GM21528 (cell line): ENCODE measurements at regions not wholly inside any gene's neighbourhood (a gene's known extent, or its start where the extent isn't known, plus 50 kb on each side); places are given as distances from the start of the nearest gene placed in this dataset.

Experiments used
- ATAC-seq: cut with Tn5 transposase; IDR thresholded peaks from one replicate; pipeline ENCODE4 v1.9.1; 2021; ENCODE audit warnings: mild to moderate bottlenecking, moderate library complexity; ENCODE audit not compliant: unreplicated experiment, low FRiP score

DNA sequence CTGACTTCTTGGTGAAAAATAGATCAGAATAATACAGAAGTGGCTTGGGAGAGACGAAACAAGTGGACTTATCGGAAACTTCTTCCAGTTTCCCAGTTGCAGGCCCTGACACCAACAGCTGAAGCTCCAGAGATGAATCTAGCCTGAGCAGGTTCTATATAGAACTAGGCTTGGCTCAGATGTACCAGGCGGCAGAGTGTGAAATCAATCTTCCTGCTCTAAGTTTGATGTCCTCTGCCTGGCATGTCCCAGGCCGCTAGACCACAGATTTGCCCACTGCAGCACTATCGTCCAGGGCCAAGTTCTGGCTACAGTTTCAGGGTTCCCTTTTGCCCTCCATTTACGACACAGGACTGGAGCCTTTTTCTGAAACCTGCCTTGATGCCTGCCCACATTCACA is 91.3 kb upstream of the PLEKHA5 start:
- ATAC-seq = no peak

DNA sequence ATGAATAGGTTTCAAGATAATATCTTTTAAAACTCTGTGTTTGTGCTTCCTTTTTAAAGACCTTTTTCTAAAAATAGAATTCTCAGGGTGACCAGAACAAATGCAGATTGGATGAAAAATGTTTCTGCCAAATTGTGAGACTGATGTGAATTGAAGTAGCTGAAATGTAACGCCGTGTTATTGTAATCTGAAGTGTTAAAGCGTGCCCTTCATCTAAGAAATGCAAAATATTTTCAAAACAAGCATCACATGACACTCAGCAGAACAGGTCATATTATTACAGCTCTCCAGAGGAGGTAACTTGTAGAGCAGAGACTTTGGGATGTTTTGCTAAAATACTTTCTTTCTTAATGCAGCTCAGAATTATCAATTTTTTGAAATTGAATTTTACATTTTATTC is 90.0 kb upstream of the PLEKHA5 start:
- ATAC-seq = no peak

DNA sequence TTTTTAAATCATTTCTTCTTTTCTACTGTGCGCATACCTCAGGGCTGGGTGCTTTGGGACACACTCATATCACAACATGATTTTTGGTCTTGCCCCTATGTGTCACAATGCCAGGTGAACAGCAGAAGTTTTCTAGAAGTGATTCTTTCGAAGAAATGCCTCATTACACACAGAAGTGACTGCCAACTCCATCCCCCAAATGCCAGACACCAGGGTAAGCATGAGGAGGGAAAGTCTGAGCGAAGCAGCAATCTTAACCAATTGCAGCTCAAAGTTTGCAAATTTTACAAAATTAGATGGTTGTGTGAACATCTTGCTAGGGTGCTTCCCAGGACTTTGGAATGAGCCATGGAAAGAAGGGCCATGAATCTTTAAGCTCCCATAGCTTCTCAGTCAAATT is 87.3 kb upstream of the PLEKHA5 start:
- no peak for ATAC-seq

GRCh38 chr12:19044430-19044829 is 85.1 kb upstream of the PLEKHA5 start:
- no peak for ATAC-seq

- no peak for ATAC-seq
Observed at GRCh38 chr12:19044891-19045290, 84.6 kb upstream of the PLEKHA5 start.

GRCh38 chr12:19045426-19045825 is 84.1 kb upstream of the PLEKHA5 start:
- no peak for ATAC-seq

DNA sequence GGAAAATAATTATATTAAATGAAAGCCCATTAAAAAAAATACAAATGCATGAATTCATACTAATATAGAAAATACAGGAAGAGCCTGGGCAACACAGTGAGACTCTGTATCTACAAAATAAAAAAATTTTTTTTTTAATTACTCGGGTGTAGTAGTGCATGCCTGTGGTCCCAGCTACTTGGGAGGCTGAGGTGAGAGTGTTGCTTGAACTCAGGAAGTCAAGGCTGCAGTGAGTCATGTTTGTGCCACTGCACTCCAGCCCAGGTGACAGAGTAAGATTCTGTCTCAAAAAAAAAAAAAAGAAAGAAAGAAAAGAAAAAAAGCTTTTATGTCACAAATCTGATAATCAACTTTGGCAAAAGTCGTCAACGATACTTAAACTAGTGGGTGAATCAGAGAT is 80.6 kb upstream of the PLEKHA5 start:
- ATAC-seq = no peak

- ATAC-seq = no peak
Observed at GRCh38 chr12:19052689-19053088, 76.8 kb upstream of the PLEKHA5 start.

- no peak for ATAC-seq
Observed at GRCh38 chr12:19053218-19053617, 76.3 kb upstream of the PLEKHA5 start.

DNA sequence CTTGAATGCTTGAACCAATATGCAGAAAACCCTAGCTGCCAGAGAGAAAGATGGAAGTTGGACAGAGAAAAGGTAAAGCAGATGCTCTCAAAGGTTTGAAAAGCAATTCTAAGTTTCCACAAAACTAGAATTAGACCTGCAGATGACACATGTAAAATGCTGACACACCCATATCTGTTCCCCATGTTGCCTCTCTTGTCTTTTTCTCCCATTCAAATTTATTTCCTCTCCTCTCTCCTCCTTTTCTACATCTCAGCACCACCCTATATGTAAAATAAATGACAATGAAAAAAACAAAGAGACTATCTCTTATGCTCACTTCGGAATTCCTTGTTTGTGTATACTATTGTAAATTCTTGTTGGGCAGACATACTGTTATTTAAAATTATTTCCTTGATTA is 75.5 kb upstream of the PLEKHA5 start:
- no peak for ATAC-seq

DNA sequence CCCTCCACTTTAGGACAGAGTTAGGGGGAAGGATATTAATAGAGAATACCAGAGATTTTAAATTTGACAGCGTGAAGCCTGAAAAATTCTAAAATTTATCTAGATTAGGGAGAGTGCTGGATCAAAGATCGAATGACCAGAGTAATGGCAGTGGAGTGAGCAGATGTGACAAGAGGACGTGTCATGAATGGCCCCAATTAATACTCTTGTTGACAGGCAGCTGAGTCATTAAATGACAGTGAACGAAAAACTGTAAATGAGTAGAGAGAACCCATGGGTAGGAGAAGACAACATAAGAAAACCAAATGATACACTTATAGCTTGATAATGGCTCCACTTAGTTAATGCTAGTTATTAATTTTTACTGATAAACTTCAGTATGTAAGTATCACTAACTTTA is 73.9 kb upstream of the PLEKHA5 start:
- ATAC-seq = no peak

- no peak for ATAC-seq
Observed at GRCh38 chr12:19058235-19059021, 71.1 kb upstream of the PLEKHA5 start.

DNA sequence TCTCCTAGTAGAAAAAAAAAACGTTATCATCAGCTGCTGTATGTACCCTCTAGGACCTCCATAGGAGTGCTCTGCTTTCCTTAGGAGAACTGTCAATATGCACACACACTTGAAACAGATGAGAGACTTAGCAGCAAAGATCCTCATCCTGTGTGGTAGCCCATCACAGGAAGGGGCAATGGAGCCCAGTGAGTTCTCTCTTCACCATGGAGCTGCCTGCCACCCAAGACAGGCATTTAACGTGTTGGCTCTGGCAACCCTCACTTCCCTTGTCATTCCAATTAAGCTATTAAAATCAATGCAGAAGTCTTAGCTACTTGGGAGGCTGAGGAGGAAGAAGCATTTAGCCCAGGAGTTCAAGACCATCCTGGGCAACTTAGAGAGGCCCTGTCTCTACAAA is 64.8 kb upstream of the PLEKHA5 start:
- no peak for ATAC-seq

GRCh38 chr12:19065223-19065622 is 64.3 kb upstream of the PLEKHA5 start:
- no peak for ATAC-seq

DNA sequence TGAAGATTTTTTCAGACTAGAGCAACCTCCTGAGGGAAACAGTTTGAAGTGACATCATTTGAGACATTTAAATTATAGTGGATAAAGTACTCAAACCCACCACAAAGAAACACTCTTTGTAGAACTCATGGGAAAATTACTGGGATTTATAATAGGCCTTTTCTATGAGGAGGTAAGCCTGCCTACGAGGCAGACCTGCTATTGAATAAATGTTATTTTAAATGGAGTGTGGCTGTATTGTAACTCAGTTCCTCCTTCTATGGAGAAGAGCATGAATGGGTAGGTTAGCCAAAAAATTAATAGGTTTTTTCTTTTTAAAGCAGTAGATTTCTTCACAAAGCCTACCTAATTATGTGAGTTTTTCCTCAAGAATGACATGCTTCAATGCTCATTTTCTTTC is 63.7 kb upstream of the PLEKHA5 start:
- no peak for ATAC-seq

GRCh38 chr12:19066475-19067001 is 63.0 kb upstream of the PLEKHA5 start:
- ATAC-seq = no peak

- ATAC-seq = no peak
Observed at GRCh38 chr12:19068137-19068536, 61.4 kb upstream of the PLEKHA5 start.

- no peak for ATAC-seq
Observed at GRCh38 chr12:19070341-19070740, 59.2 kb upstream of the PLEKHA5 start.

GRCh38 chr12:19074700-19075099 is 54.8 kb upstream of the PLEKHA5 start:
- ATAC-seq = no peak

GRCh38 chr12:19075711-19076340 is 53.7 kb upstream of the PLEKHA5 start:
- ATAC-seq = no peak
